22Rv1 (cell line): ENCODE measurements at regions not wholly inside any gene's neighbourhood (a gene's known extent, or its start where the extent isn't known, plus 50 kb on each side); places are given as distances from the start of the nearest gene placed in this dataset.

Experiments
- CTCF ChIP-seq: fragments of 450-650 bp; IDR thresholded peaks from 2 replicates; pipeline ENCODE4 v1.5.1; 2017; ENCODE audit warnings: mild to moderate bottlenecking
- ZFX ChIP-seq: fragments of 450-650 bp; IDR thresholded peaks from 2 replicates; pipeline ENCODE4 v1.6.1; 2017; ENCODE audit warnings: antibody characterized with exemption, borderline replicate concordance

- TF ChIP-seq CTCF (no peak), ZFX (no peak)
Measured at GRCh38 chr7:26556061-26556881, 264.6 kb downstream of the SNX10 start.
